ENCODE measurements at regions not wholly inside any gene's neighbourhood (a gene's known extent, or its start where the extent isn't known, plus 50 kb on each side); places are given as distances from the start of the nearest gene placed in this dataset.

- TF ChIP-seq CTCF (conservative IDR thresholded peaks at IDR 0.05 in 1 of 2, IDR thresholded peaks at IDR 0.05 in 1 of 2; ENCODE audit: extremely low read depth in 1 of 2, insufficient read depth in 1 of 2, low read depth in 1 of 2, low read length in 2 of 2) (no peak), EZH2 (IDR thresholded peaks at IDR 0.05; ENCODE audit: borderline replicate concordance, low read length) (no peak)
Measured at GRCh38 chr10:52683776-52684175, 88.8 kb downstream of the MBL2 start.
